ENCODE measurements at regions not wholly inside any gene's neighbourhood (a gene's known extent, or its start where the extent isn't known, plus 50 kb on each side); places are given as distances from the start of the nearest gene placed in this dataset.

GRCh38 chr2:150792780-150793300, 305.4 kb upstream of the RND3 start:
- DNase-seq (ENCODE audit: extremely low read depth, low read depth): no peak

DNA sequence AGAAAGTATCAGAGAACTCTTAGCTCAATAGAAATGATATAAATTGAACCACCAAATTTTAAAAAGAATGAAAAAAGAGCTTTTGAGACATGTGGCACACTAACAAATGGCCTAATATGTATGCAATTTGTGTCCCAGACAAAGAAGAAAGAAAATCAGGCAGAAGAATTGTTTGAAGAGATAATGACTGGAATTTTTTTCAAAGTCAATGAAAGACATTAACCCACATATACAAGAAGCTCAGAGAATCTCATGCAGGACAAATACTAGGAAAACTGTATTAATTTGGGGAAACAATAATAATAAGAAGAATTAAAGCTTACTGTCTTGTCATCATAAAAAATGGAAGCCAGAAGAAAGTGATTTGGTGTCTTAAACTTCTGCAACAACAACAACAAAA, 304.1 kb upstream of the RND3 start:
- no peak for DNase-seq (ENCODE audit: extremely low read depth, low read depth)

DNA sequence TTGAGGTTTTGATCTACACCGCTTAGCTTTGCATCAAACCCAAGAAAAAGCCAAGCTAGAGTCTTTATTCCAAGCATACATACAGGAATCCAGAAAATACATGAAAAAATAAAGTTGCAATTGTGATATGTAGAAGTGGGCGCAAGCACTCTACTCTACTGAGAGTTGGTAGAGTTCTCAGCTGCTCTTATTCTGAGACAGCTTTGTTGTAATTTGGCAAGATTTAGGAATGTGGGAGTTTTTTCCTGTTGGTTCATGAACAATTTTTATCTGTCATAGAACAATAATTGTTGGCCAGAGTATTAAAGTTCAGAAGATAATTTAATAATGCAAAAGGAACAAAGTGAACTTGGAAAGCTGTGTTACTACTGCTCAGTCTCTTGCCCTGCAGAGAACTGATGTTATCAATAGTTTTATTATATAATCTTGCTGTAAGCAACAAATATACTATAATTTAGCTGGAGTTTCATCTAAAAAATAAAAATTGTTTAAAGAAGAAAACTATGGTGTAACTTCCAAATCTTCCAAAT, 302.0 kb upstream of the RND3 start:
- no peak for DNase-seq (ENCODE audit: extremely low read depth, low read depth)

DNA sequence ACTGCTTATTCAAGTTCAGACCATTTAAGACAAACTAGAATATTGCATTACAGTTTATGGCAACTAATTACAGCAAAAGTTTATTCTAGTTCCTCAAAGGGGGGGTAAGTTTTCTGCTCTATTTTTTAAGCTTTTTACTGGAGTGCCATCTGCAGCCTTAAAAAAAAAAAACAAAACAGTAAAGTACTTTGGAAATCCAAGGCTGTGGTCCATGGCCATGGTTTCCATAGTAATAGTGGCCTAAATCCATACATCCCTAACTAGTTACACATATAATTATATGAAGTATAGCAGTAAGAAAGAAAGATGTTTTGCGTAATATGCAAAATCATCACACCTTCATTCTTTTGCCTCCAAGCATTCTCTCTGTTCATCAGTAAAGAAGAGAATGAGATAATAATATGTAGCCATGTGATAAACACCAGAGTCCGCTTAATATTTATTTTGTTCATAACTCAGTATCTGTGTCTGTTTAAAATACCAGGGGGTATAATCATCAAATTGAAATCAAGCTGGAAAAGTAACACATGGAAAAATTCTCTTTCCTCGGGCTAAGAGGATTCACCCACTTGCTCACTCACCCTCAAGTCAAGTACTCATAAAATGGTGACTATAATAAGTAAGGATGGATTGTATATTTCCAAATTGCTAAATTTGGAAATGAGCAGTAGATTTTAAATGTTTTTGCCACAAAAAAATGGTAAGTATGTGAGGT, 301.1 kb upstream of the RND3 start:
- no peak for DNase-seq (ENCODE audit: extremely low read depth, low read depth)

- DNase-seq (ENCODE audit: extremely low read depth, low read depth): no peak
These were observed 300.1 kb upstream of the RND3 start for GRCh38 chr2:150787353-150788093.

- DNase-seq (ENCODE audit: extremely low read depth, low read depth): no peak
These were observed 296.9 kb upstream of the RND3 start for GRCh38 chr2:150784389-150784788.

GRCh38 chr2:150783896-150784295, 296.4 kb upstream of the RND3 start:
- DNase-seq (ENCODE audit: extremely low read depth, low read depth): no peak

- no peak for DNase-seq (ENCODE audit: extremely low read depth, low read depth)
These were observed 295.5 kb upstream of the RND3 start for GRCh38 chr2:150783015-150783414.

DNA sequence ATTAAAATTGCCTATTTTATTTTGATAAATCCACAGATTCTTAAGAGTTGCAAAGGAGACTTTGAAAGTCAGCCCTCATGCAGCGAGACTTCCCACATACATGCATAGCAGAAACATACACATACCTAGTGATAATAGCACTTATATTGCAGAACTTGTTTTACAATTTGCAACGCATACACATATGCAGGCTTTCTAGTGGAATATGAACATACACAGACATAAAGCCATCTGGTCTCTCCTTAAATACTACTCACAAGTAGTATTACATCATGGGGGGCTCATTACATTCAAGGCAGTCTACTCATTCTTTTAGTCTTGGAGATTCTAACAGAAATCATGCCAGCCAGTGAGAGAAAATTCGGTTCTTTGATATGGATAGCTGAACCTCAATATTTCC, 295.1 kb upstream of the RND3 start:
- no peak for DNase-seq (ENCODE audit: extremely low read depth, low read depth)

GRCh38 chr2:150781142-150781541, 293.7 kb upstream of the RND3 start:
- DNase-seq (ENCODE audit: extremely low read depth, low read depth): no peak

DNA sequence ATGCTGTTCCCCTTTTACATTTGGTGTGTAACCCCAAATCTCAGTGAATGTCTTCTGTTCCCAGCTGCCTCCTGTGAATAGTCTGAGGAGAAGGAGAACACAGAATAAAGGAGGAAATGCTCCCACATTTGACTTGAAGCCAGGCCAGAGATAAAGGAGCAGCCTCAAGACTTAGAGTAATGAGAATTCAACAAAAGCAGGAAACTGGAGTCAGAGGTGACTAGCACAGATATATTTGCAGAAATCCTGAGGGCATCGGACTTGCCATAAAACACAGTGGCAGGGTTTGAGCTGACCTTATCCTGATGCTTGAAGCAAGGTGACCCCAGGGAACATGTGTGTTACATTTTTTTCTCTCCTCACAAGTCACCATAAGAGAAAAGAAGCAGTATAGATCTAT, 291.4 kb upstream of the RND3 start:
- DNase-seq (ENCODE audit: extremely low read depth, low read depth): no peak

DNA sequence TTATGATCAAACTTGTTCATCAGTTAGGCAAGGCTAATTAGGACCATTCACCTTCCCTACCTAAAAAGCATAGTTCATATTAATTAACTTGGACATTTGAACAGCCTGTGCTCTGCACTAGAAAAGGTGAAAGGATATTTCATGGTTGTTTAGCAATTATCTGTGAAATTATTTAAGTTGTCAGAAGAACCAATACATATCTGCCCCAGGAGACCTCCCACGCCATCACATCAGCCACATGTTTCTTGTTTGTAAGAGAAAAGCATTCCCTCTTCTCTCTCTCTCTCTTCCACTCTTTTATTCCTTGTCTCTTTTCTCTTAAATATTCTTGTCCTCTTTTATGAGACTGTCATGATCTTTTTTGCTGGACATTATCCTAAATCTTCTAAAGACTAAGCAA, 282.0 kb upstream of the RND3 start:
- DNase-seq (ENCODE audit: extremely low read depth, low read depth): no peak

- no peak for DNase-seq (ENCODE audit: extremely low read depth, low read depth)
These were observed 280.7 kb upstream of the RND3 start for GRCh38 chr2:150767991-150768746.

DNA sequence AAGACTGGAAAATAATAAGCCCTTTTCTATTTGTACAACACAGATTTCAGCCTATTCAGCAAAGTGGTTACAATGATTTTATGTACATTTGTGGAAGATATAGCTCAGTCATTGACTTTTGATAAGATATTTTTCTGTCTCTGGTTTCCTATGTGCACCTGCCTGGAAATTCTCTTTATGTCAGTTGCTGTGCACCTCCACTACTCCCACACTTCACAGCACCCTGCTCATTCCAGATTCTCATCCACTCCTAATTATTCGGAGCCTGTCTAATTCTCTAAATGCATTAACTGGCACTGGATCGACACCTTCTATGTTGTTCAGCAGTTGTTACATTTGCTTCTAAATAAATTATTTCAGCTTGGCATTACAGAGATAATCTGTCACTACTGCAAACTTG, 275.1 kb upstream of the RND3 start:
- DNase-seq (ENCODE audit: extremely low read depth, low read depth): no peak

DNA sequence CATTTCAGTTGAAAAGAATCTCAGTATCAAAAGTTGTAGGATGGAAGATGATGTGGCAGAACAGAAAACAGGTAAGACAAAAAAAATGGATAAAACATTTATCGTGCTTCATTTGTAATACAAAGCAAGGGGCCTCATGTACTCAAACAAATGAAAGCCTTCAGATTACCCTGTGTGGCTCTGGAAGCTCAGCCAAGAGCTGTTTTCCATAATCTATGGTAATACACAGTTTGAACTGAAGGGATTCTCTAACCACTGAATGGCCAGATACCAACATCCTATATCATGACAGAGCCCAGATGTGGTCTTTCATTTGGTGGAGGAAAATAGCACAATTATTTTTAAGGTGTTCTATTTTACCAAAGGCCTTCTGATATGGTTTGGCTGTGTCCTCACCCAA, 272.1 kb upstream of the RND3 start:
- DNase-seq (ENCODE audit: extremely low read depth, low read depth): no peak

GRCh38 chr2:150759106-150759505, 271.6 kb upstream of the RND3 start:
- DNase-seq (ENCODE audit: extremely low read depth, low read depth): no peak

GRCh38 chr2:150752229-150752628, 264.8 kb upstream of the RND3 start:
- DNase-seq (ENCODE audit: extremely low read depth, low read depth): no peak

DNA sequence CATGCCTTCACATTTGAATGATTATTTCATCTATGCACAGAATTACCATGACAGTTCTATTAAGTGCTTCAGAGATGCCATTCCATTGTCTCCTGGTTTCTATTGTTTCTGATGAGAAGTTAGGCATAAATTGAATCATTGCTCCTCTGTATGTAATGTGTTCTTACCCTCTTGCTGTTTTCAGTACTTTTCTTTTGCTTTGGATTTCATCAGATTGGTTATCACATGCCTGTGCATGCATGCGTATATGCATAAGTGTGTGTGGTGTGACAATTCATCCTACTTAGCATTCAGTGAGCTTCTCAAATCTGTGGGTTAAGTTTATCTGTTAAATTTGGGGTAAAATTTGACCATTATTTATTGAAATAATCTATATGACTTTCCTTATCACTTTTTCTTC, 263.3 kb upstream of the RND3 start:
- DNase-seq (ENCODE audit: extremely low read depth, low read depth): no peak

GRCh38 chr2:150742094-150742493, 254.6 kb upstream of the RND3 start:
- no peak for DNase-seq (ENCODE audit: extremely low read depth, low read depth)

DNA sequence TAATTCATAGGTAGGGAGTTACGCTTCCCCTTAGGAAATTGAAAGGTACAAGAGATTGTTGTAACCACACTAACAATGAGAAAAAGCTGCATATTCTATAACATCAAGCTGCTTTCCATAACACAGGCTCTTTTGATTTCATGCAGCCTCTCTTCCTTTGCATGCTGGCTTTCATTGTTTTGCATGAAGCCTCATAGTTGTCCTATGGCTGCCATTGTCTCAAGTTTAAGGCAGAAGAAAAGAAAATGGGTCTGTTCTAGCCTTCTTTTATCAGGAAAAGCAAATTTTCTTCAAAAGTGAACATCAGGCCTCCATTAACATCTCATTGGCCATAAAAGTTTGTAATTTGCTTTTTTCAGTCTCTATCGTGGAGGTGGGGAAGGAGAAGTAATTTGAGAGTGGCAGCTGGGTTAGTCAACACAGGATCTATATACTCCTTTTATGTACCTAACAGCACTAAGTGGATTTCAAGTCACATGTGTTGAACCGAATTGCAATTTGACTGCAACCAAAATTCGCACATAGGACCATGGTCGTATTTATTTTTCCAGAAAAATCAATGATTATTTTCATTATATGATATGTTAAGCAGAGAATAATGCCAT, 248.5 kb upstream of the RND3 start:
- no peak for DNase-seq (ENCODE audit: extremely low read depth, low read depth)
